ENCODE measurements at regions not wholly inside any gene's neighbourhood (a gene's known extent, or its start where the extent isn't known, plus 50 kb on each side); places are given as distances from the start of the nearest gene placed in this dataset.

GRCh38 chr20:46804126-46804525, 90.5 kb upstream of the EYA2 start:
- Mint-ChIP-seq H3K4me3 (no peak overlapping the region), H3K36me3 (no peaks in the 10 kb centered on the region), H3K9me3 (peaks cover 0 to 5% (median 3%) of the 10 kb centered on the region in 3 donors), H3K4me1 (no peaks in the 10 kb centered on the region), H3K27ac (no peak overlapping the region), H3K27me3 (peaks cover 15% of the 10 kb centered on the region)

- Mint-ChIP-seq H3K9me3 (peaks cover 0 to 5% (median 3%) of the 10 kb centered on the region in 3 donors), H3K4me1 (no peaks in the 10 kb centered on the region), H3K36me3 (no peaks in the 10 kb centered on the region), H3K27ac (no peak overlapping the region), H3K4me3 (no peak overlapping the region), H3K27me3 (peaks cover 22% of the 10 kb centered on the region)
These were observed 88.8 kb upstream of the EYA2 start for GRCh38 chr20:46805836-46806235.

GRCh38 chr20:46807998-46808397, 86.6 kb upstream of the EYA2 start:
- Mint-ChIP-seq H3K4me3 (no peak overlapping the region), H3K9me3 (no peaks in the 10 kb centered on the region), H3K4me1 (no peaks in the 10 kb centered on the region), H3K27me3 (peaks cover 18% of the 10 kb centered on the region), H3K27ac (peak overlapping the region in 1 of 3 donors; percentile 19), H3K36me3 (no peaks in the 10 kb centered on the region)

GRCh38 chr20:46808565-46808964, 86.1 kb upstream of the EYA2 start:
- peaks cover 19% of the 10 kb centered on the region for H3K27me3 Mint-ChIP-seq
- H3K9me3 Mint-ChIP-seq, result no peaks in the 10 kb centered on the region
- no peaks in the 10 kb centered on the region for H3K4me1 Mint-ChIP-seq
- no peak overlapping the region for H3K4me3 Mint-ChIP-seq
- H3K36me3 Mint-ChIP-seq, result no peaks in the 10 kb centered on the region
- H3K27ac Mint-ChIP-seq, result no peak overlapping the region

GRCh38 chr20:46809706-46810360, 84.8 kb upstream of the EYA2 start:
- H3K36me3 Mint-ChIP-seq, result no peaks in the 10 kb centered on the region
- H3K9me3 Mint-ChIP-seq, result no peaks in the 10 kb centered on the region
- H3K4me3 Mint-ChIP-seq, result no peak overlapping the region
- no peaks in the 10 kb centered on the region for H3K4me1 Mint-ChIP-seq
- H3K27ac Mint-ChIP-seq, result no peak overlapping the region
- H3K27me3 Mint-ChIP-seq, result peaks cover 18% of the 10 kb centered on the region

GRCh38 chr20:46810448-46811223, 84.0 kb upstream of the EYA2 start:
- Mint-ChIP-seq H3K36me3 (no peaks in the 10 kb centered on the region), H3K4me3 (no peak overlapping the region)

GRCh38 chr20:46811224-46812084, 83.2 kb upstream of the EYA2 start:
- Mint-ChIP-seq H3K4me3 (no peak overlapping the region), H3K36me3 (no peaks in the 10 kb centered on the region)

More at GRCh38 chr20:46810448-46811223, 84.0 kb upstream of the EYA2 start:
- H3K9me3 Mint-ChIP-seq, result no peaks in the 10 kb centered on the region
- peaks cover 17% of the 10 kb centered on the region for H3K27me3 Mint-ChIP-seq
- H3K27ac Mint-ChIP-seq, result no peak overlapping the region
- H3K4me1 Mint-ChIP-seq, result no peaks in the 10 kb centered on the region

GRCh38 chr20:46814366-46815232, 80.0 kb upstream of the EYA2 start:
- peaks cover 0 to 2% (median 0%) of the 10 kb centered on the region in 3 donors for H3K4me1 Mint-ChIP-seq
- no peak overlapping the region for H3K4me3 Mint-ChIP-seq
- H3K9me3 Mint-ChIP-seq, result no peaks in the 10 kb centered on the region
- H3K27me3 Mint-ChIP-seq, result peaks cover 21% of the 10 kb centered on the region
- H3K27ac Mint-ChIP-seq, result no peak overlapping the region
- no peaks in the 10 kb centered on the region for H3K36me3 Mint-ChIP-seq

More at GRCh38 chr20:46811224-46812084, 83.2 kb upstream of the EYA2 start:
- no peak overlapping the region for H3K27ac Mint-ChIP-seq
- H3K27me3 Mint-ChIP-seq, result peaks cover 17% of the 10 kb centered on the region
- H3K4me1 Mint-ChIP-seq, result no peaks in the 10 kb centered on the region
- H3K9me3 Mint-ChIP-seq, result no peaks in the 10 kb centered on the region

- Mint-ChIP-seq H3K27ac (no peak overlapping the region), H3K4me3 (no peak overlapping the region), H3K36me3 (no peaks in the 10 kb centered on the region), H3K27me3 (peaks cover 11% of the 10 kb centered on the region), H3K4me1 (peaks cover 0 to 2% (median 0%) of the 10 kb centered on the region in 3 donors), H3K9me3 (no peaks in the 10 kb centered on the region)
These were observed 78.5 kb upstream of the EYA2 start for GRCh38 chr20:46816097-46816496.

GRCh38 chr20:46816886-46817638, 77.6 kb upstream of the EYA2 start:
- no peak overlapping the region for H3K27ac Mint-ChIP-seq
- H3K36me3 Mint-ChIP-seq, result no peaks in the 10 kb centered on the region
- H3K4me3 Mint-ChIP-seq, result no peak overlapping the region
- H3K9me3 Mint-ChIP-seq, result no peaks in the 10 kb centered on the region
- peaks cover 11% of the 10 kb centered on the region for H3K27me3 Mint-ChIP-seq
- H3K4me1 Mint-ChIP-seq, result peaks cover 0 to 2% (median 0%) of the 10 kb centered on the region in 3 donors

- Mint-ChIP-seq H3K4me3 (no peak overlapping the region), H3K27ac (no peak overlapping the region), H3K36me3 (peaks cover 2% of the 10 kb centered on the region), H3K9me3 (peaks cover 0 to 4% (median 3%) of the 10 kb centered on the region in 3 donors), H3K27me3 (peaks cover 14% of the 10 kb centered on the region), H3K4me1 (peaks cover 0 to 2% (median 0%) of the 10 kb centered on the region in 3 donors)
These were observed 74.0 kb upstream of the EYA2 start for GRCh38 chr20:46820682-46821081.

GRCh38 chr20:46823271-46823751, 71.3 kb upstream of the EYA2 start:
- peaks cover 2% of the 10 kb centered on the region for H3K36me3 Mint-ChIP-seq
- H3K4me3 Mint-ChIP-seq, result no peak overlapping the region
- H3K4me1 Mint-ChIP-seq, result peaks cover 0 to 2% (median 0%) of the 10 kb centered on the region in 3 donors
- no peak overlapping the region for H3K27ac Mint-ChIP-seq
- peaks cover 0 to 6% (median 3%) of the 10 kb centered on the region in 3 donors for H3K9me3 Mint-ChIP-seq
- peaks cover 12% of the 10 kb centered on the region for H3K27me3 Mint-ChIP-seq

GRCh38 chr20:46823753-46824152, 70.9 kb upstream of the EYA2 start:
- Mint-ChIP-seq H3K4me1 (no peaks in the 10 kb centered on the region), H3K4me3 (no peak overlapping the region), H3K27me3 (peaks cover 10% of the 10 kb centered on the region), H3K36me3 (peaks cover 2% of the 10 kb centered on the region), H3K27ac (no peak overlapping the region), H3K9me3 (peaks cover 0 to 6% (median 3%) of the 10 kb centered on the region in 3 donors)
